ENCODE measurements at regions not wholly inside any gene's neighbourhood (a gene's known extent, or its start where the extent isn't known, plus 50 kb on each side); places are given as distances from the start of the nearest gene placed in this dataset.

DNA sequence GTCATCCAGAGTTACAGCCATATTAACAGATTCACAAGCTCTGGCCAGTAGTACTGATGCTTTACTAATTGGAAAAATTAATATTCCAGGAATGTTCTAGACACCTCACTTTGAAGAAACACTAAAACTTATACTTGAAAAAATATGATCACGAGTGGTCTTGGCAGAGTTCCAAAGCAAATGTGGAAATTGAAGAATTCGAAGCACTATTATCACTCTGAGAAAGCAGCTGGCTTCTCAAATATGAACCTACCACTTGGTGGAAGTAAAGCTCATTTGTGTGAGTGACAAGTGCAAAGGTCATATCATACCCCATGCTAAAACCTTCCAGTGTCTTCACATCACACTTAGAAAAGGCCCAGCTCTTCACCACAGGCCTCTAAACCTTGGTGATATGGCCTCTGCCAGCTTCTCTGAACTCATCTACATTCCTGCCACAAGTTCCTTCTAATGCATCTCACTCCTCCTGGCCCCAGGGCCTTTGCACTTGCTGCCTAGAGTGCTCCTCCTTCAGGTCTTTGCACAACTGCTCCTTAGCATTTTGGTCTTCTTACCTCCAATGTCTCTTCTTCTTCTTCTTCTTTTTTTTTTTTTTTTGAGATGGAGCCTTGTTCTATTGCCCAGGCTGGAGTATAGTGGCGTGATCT is 175.7 kb upstream of the SMIM23 start:
- no peak for DNase-seq

DNA sequence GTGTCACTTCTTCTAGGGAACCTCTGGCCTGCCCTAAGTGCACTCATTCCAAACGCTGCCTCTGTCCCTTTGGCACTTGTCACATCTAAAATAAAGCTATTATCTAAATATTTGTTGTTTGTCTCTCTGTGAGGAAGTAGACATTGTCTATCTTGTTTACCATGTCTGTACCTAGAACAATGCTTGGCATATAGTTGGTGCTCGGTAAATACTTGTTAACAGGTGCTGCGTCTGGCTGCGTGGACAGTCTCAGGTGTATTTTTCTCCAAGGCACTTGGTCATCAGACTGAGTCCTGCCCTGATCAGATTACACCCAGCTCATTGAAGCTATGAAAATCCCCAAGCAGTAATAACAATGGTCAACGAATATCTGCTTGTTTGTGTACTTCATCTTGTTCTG is 174.9 kb upstream of the SMIM23 start:
- DNase-seq, result no peak

DNA sequence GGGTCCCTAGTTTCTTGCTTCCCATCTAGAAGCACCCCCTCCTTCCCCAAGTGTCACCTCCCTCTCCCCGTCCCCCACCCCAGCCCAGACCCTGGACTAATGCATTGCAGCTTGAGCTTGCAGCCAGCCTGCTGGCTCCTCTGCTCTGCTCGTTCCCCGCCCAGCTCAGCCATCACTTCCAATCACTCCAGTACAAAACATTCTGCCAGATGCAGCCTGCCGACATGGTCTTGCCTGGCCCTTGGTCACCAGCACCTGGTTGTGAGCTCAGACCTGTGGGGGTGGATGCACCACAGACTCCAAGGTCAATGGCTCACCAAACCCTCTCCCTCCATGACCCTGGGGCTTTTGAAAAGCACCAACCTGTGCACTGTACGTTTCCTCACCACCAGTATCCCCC is 172.9 kb upstream of the SMIM23 start:
- no peak for DNase-seq

DNA sequence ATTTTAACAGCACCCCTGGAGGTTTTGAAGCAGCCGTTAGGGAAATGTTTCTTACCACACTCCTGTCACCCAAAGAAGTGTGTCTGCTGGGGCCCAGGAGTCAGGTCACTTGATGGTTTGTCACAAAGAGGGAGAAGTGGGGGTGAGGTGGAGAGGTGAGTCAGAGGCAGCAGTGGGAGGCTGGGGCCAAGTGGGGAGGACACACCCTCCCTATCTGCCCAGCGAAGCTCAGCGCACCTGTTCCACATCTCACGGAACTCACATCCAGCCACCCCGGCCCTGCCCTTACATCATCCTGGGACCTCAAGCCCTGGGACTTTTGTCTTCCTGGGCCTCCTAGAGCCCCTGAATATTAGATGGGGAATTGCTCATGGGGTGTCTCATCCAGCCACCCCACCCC is 171.1 kb upstream of the SMIM23 start:
- no peak for DNase-seq

DNA sequence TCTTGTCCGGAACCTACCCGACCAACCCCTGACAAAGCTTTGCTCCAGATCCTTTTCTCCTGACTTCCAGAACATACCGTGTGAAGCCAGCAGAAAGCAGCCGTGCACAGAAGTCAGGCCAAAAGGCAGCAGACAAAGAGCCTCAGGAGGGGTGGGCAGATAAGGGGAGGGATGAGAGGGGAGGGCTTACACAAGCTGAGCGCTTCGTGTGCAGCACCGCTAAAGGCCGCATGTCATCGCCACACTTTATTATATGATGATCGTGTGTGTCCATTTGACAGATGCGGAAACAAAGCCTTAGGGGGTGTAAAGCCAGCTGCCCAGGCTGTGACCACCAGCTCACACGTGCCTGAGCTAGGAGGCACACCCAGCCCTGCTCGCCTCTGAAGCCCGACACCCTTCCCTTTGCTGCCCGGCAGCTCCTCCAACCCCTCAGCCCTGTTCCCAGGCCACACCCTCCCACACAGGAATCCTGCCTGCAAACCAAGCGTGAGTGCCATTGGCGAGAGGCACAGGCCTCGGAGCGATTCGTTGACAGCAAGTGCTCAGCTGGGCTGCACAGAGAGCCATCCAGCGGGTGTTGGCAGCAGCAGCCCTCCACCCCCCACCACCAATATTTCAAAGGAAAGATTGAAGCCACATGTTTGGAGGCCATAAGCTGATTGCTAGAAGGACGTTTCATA is 170.5 kb upstream of the SMIM23 start:
- DNase-seq, result no peak

DNA sequence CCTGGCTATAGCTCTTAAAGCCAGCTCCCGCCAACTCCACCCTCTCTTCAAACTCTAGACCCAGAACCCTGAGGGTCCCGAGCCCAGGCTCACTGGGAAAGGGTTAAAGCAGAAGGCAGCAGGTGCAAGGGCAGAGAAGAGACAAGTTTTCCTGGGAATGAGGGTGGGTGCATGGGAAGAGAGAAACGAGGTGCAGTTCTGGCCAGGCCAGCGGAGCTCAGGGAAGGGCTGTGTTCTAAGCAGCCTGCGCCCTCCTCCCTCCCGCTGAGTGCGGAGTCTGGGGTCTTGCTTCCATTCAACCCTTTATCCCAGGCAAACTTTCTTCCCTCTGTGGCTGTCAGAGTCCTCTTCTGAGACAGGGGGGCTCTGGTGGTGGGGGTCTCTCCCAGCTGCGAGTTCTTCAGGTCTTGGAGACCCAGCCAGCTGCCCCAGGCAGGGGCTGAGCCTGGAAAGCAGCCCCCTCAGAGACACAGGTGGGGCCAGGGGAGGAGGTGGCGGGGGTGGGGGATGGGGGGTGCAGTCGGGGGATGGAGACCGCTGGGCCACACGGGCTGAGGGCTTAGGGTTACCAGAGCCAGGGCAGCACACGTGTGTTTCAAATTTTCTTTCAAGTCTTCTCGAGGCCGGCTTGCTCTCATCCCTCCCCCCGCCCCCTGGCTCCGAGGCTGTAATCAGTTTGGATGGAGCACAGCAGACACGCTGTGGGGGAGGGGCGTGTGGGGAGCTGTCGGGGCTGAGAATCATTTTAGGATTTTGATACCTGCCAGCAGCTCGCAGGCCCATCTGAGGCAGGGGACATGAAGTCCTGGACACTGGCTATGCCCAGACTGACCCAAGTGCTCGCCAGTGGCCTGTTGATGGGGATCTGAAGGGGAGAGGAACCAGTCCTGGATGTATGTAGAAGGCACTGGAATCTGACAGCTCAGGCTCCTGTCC is 169.6 kb upstream of the SMIM23 start:
- no peak for DNase-seq

DNA sequence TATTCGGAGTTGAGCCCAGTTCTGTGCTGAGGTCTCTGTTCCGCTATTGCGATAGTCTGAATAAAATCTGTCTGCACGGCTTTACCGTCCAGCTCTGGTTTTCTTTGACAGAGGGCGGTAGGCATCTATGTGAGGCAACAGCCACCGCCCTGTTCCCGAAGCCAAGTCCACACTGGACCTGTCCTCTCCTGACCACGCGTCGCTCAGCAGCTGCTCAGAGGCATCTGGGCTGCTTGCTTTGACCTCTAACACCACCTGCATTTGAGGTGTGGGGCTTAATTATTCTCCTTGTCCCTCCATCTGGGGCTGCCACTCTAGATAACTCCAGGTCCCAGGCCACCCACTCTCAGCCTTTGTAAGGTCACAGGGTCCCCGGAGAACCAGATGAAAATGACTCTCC is 168.4 kb upstream of the SMIM23 start:
- DNase-seq, result no peak

DNA sequence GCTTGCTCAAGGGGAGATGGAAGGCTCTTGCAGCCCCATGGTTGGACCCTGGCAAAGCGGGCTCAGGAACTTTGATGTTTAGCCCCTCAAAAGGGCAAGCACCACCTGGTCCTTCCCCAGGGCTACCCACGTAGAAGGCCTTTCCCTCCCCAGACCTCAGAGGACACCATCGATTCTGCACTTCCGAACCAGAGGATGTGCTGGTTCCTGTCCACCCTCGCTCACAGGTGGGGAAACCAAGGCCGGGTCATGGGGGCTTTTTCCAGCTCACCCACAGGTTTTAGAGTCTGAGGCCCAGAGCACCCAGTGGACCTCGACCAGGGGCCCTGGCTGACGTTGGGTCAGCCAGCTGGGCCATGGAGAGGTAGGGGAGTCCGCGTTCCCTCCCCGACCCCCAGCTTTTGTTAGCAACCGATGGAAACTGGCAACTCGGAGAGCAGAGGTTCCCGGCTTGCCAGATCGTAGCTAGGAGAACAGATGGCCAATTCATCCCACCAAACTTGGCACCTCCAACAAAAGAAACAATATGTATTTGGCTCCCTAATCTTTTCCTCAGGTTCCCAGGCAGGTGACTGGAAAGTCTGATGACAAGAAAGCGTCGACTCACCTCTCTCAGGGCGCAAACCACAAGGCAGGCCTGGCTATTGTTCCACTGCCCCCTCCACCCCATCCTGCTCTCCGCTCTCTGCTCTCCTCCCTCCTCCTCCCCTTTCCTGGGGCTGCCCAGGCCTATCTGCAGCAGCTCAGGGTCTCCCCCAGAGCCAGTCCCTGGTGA is 167.6 kb upstream of the SMIM23 start:
- no peak for DNase-seq

DNA sequence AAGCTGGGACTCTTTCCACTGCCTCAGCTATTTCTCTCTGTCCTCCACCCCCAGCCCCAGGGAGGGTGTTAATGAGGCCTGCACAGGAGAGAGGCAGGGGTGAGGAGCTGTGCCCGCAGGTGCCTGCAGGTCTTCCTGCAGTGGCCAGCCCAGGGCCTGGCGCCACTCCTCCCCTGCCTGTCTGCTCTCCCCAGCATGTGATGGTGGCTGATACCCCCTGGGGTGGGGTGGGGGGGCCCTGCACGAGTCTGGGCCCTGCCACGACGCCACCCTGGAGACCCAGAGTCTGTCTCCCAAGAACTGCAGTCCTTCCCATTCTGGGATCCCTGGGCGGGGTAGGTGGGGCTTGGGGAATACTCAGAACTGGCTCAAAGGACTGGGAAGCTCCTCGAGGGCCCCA is 166.4 kb upstream of the SMIM23 start:
- DNase-seq, result no peak

DNA sequence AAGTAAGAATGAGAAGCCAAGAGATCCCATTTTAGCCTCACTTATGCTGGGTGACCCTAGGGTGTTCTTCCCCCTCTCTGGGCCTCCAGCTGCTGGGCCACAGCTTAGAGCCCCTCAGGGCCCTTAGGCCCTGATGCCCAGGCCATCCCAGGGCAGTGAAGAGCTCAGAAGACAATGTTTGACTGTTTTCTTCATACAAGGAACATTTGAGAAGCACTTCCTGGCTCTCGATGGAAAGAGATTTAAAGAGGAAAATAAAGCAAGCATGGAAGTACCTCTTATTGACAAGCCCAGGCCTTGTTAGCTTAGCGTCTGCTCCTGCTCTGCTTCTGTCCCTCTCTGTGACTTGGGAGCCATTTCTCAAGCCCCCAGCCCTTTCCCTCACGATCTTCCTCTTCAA is 165.9 kb upstream of the SMIM23 start:
- no peak for DNase-seq

DNA sequence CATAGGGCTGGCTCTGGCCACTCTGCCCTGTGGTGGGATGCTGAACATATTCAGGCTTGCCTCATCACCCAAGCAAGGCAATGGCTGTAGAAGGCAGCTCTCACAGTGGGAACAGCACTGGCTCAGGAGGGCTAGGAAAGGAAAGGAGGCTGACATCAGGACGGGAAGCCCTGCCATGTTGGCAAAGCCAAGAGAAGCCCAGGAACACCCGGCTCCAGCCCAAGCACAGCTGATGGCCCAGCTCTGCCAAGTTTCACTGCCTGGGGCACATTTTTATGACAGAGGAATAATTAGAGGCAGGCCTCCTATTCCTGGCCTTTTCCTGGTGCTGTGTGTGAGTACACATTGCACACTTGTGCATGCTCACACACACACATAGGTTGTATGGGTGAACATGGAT is 163.6 kb upstream of the SMIM23 start:
- DNase-seq, result no peak

DNA sequence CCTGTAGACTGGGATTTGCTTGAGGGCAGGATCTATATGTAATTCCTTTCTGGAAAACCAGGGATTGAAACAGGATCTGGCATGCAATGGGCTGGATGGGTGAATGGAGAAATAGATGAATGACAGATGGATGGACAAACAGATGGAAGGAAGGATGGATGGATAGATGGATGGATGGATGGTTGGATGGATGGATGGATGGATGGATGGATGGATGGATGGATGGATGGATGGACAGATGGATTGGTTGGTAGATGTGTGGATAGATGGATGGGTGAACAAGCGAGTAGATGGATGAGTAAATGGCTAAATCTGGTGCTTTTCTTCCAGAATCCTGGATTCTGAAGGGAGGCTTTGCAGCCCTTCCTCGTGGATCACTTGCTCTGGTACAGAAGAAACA is 162.5 kb upstream of the SMIM23 start:
- DNase-seq, result no peak

DNA sequence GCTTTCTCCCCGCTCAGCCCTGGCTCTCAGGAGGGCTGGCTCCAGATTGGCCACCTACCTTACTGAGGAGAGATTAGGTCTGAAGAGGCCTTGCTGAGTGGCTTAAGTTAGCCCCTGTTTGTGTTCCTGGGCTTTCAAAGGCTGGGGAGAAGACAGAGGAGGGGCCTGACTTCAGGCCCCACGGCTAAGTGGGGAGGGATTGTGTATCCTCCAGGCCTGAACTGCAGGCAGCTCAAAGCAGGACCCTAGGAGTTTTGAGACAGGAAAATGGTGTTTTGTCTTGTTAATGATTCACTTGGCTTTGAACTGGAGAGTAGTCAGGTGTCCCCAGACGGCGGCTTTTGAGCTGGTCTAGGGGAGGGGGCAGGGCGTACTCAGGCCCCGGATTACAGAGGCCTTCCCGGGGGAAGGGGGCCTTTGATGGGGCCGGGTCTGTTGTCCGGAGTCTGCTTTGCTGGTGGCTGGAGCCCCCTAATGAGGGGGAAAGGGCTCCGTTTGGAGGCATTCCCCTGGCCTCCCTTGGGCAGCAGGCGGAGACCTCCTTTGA is 162.0 kb upstream of the SMIM23 start:
- DNase-seq, result no peak

DNA sequence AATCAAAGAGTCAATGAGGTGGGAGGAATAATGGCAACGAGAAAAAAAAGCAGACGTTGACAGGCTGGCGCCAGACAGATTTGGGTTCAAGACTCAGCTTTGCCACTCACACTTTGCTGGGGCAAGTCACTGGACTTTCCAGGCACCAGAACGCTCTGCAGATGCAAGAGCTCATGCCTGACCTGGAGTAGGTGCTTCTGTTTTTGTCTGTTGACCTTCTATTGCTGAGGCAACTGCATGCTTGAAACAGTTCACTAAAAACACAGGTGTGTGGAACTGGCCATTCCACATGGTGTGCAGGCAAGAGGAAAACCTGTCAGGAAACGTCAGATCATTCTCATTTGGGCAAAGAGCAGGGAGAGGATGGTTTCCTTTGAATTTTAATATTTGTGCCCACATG is 161.2 kb upstream of the SMIM23 start:
- DNase-seq, result no peak

DNA sequence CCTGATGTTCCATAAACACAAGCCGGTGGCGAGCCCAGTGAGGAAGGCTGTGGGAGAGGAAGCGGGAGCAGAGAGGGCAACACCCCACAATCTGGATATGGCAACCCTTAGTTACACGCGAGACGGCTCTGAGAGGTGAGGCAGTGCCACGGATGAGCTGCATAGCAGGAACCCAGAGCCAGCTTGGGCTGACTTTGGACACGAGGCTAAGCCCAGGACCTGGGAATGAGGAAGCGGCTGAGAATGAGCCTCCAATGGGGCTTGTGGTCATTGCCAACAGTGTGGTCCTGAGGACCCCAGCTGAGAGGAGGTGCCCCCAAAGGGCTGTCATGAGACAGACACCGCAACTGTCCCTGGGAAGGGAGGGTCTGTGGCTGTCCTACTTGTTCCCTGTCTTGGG is 160.0 kb upstream of the SMIM23 start:
- DNase-seq, result no peak

DNA sequence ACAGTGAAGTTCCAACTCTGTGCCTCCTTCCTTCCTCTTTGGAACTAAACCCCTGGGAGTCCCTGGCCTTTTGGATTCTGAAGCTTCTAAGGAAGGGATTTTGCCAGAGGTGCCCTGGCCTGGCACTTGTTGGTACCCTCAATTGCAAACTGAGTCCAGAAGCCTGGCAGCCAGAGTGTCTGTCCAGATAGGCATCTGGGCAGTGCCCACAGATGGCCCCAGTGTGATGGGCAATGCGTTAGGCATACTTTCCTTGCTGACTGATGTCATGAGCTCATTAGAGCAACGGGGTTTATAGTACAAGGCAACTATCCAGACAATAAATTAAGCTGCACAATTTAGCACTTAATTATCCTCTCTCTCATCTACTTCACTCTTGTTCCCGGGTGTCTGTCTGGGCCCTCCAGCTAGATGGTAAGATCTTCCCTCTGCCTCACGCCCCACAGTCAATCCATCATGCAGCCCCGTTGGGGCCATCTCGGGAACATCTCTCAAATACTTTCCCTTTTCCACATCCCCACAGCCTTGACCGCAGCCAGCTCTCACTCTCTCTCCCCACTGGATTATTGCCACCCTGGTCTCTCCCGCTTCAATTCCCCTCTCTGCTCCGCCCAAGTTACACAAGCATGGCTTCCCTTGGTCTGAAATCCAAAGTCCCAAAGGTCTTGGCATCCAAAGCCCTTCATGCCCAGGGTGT is 157.5 kb upstream of the SMIM23 start:
- no peak for DNase-seq

DNA sequence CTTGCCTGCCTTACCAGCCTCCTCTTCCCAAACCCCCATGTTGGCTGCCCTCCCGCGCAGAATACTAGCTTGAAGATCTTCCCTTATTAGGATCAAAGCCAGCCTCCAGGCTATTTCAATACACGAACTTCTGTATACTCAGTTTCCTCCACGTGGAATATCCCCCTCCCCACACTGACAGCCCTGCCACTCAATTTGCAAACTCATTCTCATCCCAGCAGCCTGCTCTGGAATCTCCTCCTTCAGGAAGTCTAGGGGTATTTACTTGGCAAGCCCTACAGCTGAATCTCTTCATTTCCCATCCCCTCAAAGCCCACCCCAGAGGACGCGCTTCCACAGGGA is 157.0 kb upstream of the SMIM23 start:
- no peak for DNase-seq

DNA sequence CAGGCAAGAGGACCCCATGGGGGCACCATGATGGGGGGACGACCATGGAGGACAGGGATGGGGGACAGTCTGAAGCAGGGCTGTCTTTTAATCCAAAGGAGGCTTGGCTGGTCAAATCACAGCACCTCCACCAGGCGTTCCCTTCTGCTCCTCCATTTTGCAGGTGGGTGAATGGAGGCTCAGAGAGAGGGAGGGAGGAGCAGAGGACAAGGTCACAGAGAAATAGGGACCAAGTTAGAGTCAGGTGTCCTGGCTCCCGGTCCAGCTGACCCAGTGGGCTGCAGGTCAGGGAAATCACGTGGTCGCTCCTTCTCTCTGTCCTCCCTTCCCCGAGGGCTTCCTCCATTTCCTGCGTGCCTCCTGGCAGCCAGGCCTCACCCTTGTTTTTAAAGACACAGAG is 156.4 kb upstream of the SMIM23 start:
- DNase-seq, result no peak

DNA sequence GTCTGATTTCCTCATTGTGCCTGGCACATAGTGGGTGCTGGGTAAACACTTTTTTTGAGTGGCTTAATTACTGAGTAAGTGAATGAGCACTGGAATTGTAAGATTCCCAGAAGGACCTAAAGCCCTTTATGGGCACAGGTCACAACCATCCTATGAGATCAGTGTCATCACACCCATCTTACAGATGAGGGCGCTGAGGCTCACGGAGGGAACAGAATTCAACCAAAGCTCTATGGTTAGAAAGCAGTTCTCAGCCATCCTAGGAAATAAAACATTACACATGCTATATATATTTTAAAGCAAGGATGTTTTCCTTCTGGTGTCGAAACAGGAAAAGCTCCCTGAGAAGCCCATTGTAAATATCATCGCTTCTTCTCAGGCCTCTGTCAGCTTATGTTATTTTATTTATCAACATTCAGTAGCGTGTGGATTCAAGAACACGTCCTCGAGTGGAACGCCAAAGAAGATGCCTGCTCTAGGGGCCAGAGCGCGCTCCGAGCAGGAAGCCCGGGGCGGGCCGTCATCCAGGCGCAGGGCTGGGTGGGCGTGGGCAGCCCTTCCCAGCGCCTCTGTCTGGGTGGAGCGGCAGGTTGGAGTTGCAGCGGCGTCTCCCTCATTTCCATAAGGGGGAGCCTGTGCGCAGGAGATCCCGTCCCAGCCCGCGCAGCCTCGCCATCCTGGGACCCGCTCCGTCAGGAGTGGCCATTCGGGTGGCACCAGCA is 155.8 kb upstream of the SMIM23 start:
- DNase-seq, result peak; percentile 88

DNA sequence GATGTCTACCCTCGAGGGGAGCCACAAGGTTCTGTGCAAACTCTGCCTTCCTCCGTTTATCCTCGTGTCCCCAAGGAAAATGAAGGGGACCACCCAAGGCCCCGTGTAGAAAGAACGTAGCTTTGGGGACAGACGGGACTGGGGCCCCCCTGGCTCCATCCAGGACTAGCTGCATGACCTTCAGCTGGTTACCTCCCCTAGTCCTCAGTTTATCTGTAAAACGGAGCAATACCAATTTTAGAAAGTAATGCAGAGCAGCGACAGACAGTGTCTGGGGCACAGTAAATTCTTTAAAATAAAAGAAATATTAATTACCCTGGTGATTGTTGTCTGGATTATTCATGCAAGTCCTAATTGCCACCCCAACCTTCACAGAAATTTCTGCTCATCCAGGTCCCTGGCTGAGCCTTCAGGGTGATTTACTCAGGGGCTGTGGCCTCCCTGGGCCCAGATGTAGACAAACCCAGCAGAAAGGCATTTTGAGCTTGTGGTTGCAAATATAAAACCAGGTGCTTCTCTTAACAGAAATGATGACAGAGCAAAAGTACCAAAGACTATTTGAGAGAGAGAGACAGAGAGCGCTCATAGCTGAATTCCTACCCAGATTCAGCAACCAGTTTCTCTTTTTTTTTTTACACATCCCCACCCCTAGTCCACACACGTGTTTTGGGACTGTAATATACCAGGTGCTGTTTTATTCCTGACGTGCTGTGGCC is 155.1 kb upstream of the SMIM23 start:
- no peak for DNase-seq

DNA sequence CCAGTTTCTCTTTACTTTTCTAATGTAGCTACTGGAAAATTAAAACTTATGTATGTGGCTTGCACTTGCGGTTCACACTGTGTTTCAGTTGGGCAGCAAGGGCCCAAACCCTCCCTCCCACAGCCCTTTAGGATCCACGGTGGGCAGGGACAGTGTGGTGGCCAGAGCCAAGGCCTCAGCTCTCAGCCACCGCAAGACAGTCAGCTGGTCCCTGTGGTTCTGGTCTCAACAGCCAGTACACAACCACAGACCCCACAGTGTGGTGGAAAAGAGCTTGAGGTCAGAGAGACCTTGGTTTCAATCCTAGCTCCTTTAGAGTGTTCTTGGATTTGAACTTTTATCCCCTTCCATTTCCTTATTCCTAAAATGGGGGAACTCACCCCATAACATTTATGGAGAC is 153.0 kb upstream of the SMIM23 start:
- no peak for DNase-seq

All from 8988T (cell line).